ENCODE measurements at regions not wholly inside any gene's neighbourhood (a gene's known extent, or its start where the extent isn't known, plus 50 kb on each side); places are given as distances from the start of the nearest gene placed in this dataset.

GRCh38 chr11:90332415-90332814 lies 109.6 kb upstream of the CHORDC1 start:
- TF ChIP-seq RCOR1 (IDR thresholded peaks at IDR 0.05; ENCODE audit: insufficient replicate concordance, low read length) (no peak), MAZ (IDR thresholded peaks at IDR 0.05; ENCODE audit: borderline replicate concordance, low read depth, low read length) (no peak), SMC3 (IDR thresholded peaks at IDR 0.05; ENCODE audit: low read depth, low read length) (no peak), MXI1 (IDR thresholded peaks at IDR 0.05; ENCODE audit: borderline replicate concordance, low read depth, low read length) (no peak), CTCF (conservative IDR thresholded peaks at IDR 0.05; ENCODE audit: low read depth, low read length) (no peak), RAD21 (IDR thresholded peaks at IDR 0.05; ENCODE audit: low read length) (no peak), CHD1 (IDR thresholded peaks at IDR 0.05; ENCODE audit: low read depth, low read length) (no peak), CEBPB (IDR thresholded peaks at IDR 0.05; ENCODE audit: low read depth, low read length) (no peak), POLR2A (IDR thresholded peaks at IDR 0.05; ENCODE audit: low read depth, low read length) (no peak), RFX5 (IDR thresholded peaks at IDR 0.05; ENCODE audit: low read depth, low read length) (no peak), NFE2L2 (IDR thresholded peaks at IDR 0.05; ENCODE audit: low read depth, low read length) (no peak)
- H3K9ac ChIP-seq (ENCODE audit: low read depth, low read length), result no peak overlapping the region
- no peak overlapping the region for H2BK15ac ChIP-seq (ENCODE audit: low read depth, low read length)
- ChIA-PET POLR2A (ENCODE audit: unreplicated experiment) (no interaction called here), CTCF (no interaction called here)
- H3K14ac ChIP-seq (replicated peaks; ENCODE audit: low read depth, low read length), result no peak overlapping the region
- H3K4ac ChIP-seq (ENCODE audit: low read depth, low read length), result no peak overlapping the region
- H4K5ac ChIP-seq (ENCODE audit: low read depth, low read length), result no peak overlapping the region
- intact Hi-C loops (cut with micrococcal nuclease), result loop anchor here (10.0 kb wide), 1 partner anchor 62 kb away; no protein-coding TSS in a partner anchor
- no peak for ATAC-seq (ENCODE audit: low read depth)
- H3K56ac ChIP-seq (ENCODE audit: extremely low read depth, insufficient read depth, low read length), result no peak overlapping the region
- 0 out of 2 replicates have a peak, but pooled peaks cover 2% of the 10 kb centered on the region for H3K9me3 ChIP-seq (ENCODE audit: control insufficient read depth, insufficient read depth, low read length)
- no peak overlapping the region for H4K8ac ChIP-seq (ENCODE audit: low read depth in 2 of 2, low read length in 2 of 2)
- H3K4me1 ChIP-seq (ENCODE audit: control insufficient read depth, insufficient read depth, low read length), result no peaks in the 10 kb centered on the region
- in situ Hi-C loops (cut with MboI; ENCODE audit: low sequenced_read_pairs), result no loop called here
- no peak overlapping the region for H2BK20ac ChIP-seq (ENCODE audit: low read depth, low read length)
- no peak overlapping the region for H3K27ac ChIP-seq (ENCODE audit: insufficient read depth, low read length)
- no peaks in the 10 kb centered on the region for H4K20me1 ChIP-seq (ENCODE audit: insufficient read depth, low read length)
- H3K18ac ChIP-seq (ENCODE audit: low read depth, low read length), result no peak overlapping the region
- H3K23ac ChIP-seq (ENCODE audit: low read depth, low read length), result no peak overlapping the region
- no CpG with 5 or more reads among the region's 1 CpG for WGBS, 2 experiments (ENCODE audit: extremely low coverage in 2 of 2, insufficient read length in 1 of 2)
- H3K9me1 ChIP-seq (ENCODE audit: insufficient read depth, low read length), result no peaks in the 10 kb centered on the region
- BruUV-seq (replicated peaks), result no TSS peak
- H2BK120ac ChIP-seq (ENCODE audit: low read depth, low read length), result no peak overlapping the region
- H3K27me3 ChIP-seq (ENCODE audit: control insufficient read depth, insufficient read depth, low read length), result no peaks in the 10 kb centered on the region
- no peak overlapping the region for H2AK5ac ChIP-seq (ENCODE audit: low read depth, low read length)
- no peaks in the 10 kb centered on the region for H3K79me1 ChIP-seq (ENCODE audit: low read depth in 1 of 2, low read length in 2 of 2)
- H2AK9ac ChIP-seq (replicated peaks; ENCODE audit: low read depth, low read length, poor library complexity), result no peak overlapping the region
- dilution Hi-C loops (cut with HindIII; ENCODE audit: low sequenced_read_pairs, unreplicated experiment), result no loop called here
- no peak for DNase-seq
- H2AFZ ChIP-seq (replicated peaks; ENCODE audit: low read length, poor library complexity), result no peak overlapping the region
- H3K4me2 ChIP-seq (ENCODE audit: low read depth, low read length), result no peak overlapping the region
- no peak overlapping the region for H3K4me3 ChIP-seq (ENCODE audit: insufficient read depth, low read depth, low read length)
- H4K91ac ChIP-seq (ENCODE audit: insufficient read depth, low read depth, low read length), result no peak overlapping the region
- H2BK5ac ChIP-seq (ENCODE audit: low read depth, low read length, poor library complexity, severe bottlenecking), result no peak overlapping the region
- H3K36me3 ChIP-seq (ENCODE audit: control insufficient read depth, insufficient read depth, low read length), result no peaks in the 10 kb centered on the region

Measured in IMR-90 (cell line).